Endothelial cell of umbilical vein (primary cell): ENCODE measurements at regions not wholly inside any gene's neighbourhood (a gene's known extent, or its start where the extent isn't known, plus 50 kb on each side); places are given as distances from the start of the nearest gene placed in this dataset.

Source experiments
- BruUV-seq: library from RNA; stranded (reverse); fragments of 400-500 nt; replicated peaks from 2 replicates; lab custom pipeline; 2021; lab: Mats Ljungman, UMichigan
- CTCF ChIA-PET: fragments of 300-600, 350-600 bp; sonication (Branson Sonifier 250); formaldehyde crosslinking; loops from one replicate; lab custom pipeline; 2021; ENCODE audit warnings: antibody characterized with exemption, inconsistent platforms; lab: Charles Lee
- POLR2A ChIA-PET: fragments of 300-600, 350-600 bp; sonication (Branson Sonifier 250); formaldehyde crosslinking; loops from one replicate; lab custom pipeline; 2021; ENCODE audit warnings: antibody characterized with exemption, inconsistent platforms; lab: Charles Lee
- DNase-seq: peaks from one replicate; pipeline ENCODE4 v3.0.0-alpha.2; 2011; ENCODE audit warnings: low read depth, low spot score
- FAIRE-seq: peaks from 2 replicates; lab custom pipeline; 2011; peaks lifted over from hg19 to GRCh38; lab: Jason Lieb, UNC
- H2AFZ ChIP-seq: 2 replicates; pipeline ENCODE4 v1.6.0; 2012; ENCODE audit warnings: low read depth, low read length, control low read depth, inconsistent platforms
- H3K27ac ChIP-seq: 2 replicates; pipeline ENCODE4 v1.5.1; 2011; ENCODE audit warnings: low read depth, mild to moderate bottlenecking, control low read depth, low read length, moderate library complexity; ENCODE audit not compliant: insufficient read depth
- H3K27me3 ChIP-seq, 2 experiments: 2 replicates each; pipeline versions ENCODE4 v1.6.0 to v1.6.1; 2011; ENCODE audit warnings: low read length in 2 of 2, mixed read lengths in 1 of 2; ENCODE audit not compliant: control insufficient read depth in 2 of 2, insufficient read depth in 2 of 2
- H3K36me3 ChIP-seq, 2 experiments: 2 replicates in 1 of 2; 3 replicates in 1 of 2; pipeline ENCODE4 v1.5.1; 2011; ENCODE audit warnings: low read length in 2 of 2, mild to moderate bottlenecking in 1 of 2, moderate library complexity in 1 of 2; ENCODE audit not compliant: control insufficient read depth in 2 of 2, insufficient read depth in 2 of 2; ENCODE audit errors: extremely low read depth in 1 of 2
- H3K4me1 ChIP-seq: 3 replicates; pipeline ENCODE4 v1.5.1; 2011; ENCODE audit warnings: mild to moderate bottlenecking, low read length; ENCODE audit not compliant: control insufficient read depth, insufficient read depth; ENCODE audit errors: extremely low read depth
- H3K4me2 ChIP-seq: 2 replicates; pipeline ENCODE4 v1.6.1; 2011; ENCODE audit warnings: low read length, control low read depth, mixed read lengths; ENCODE audit not compliant: insufficient read depth
- H3K4me3 ChIP-seq, 3 experiments: fragments of 200-600 bp in 1 of 3; sonication (generic), shearing (Covaris generic) in 1 of 3; replicated peaks in 1 of 3; 2 replicates each; pipeline ENCODE4 v1.5.1; 2011 to 2016; ENCODE audit warnings: control low read depth in 3 of 3, low read length in 3 of 3, mild to moderate bottlenecking in 2 of 3, inconsistent platforms in 1 of 3, low read depth in 1 of 3, moderate library complexity in 1 of 3; ENCODE audit not compliant: insufficient read depth in 1 of 3
- H3K79me2 ChIP-seq: 2 replicates; pipeline ENCODE4 v1.6.0; 2012; ENCODE audit warnings: low read length, inconsistent platforms; ENCODE audit not compliant: control insufficient read depth, insufficient read depth
- H3K9ac ChIP-seq: replicated peaks from 2 replicates; pipeline ENCODE3; 2011; ENCODE audit warnings: low read length, control low read depth; ENCODE audit not compliant: insufficient read depth; ENCODE audit errors: extremely low read depth
- H3K9me1 ChIP-seq: replicated peaks from 3 replicates; pipeline ENCODE4 v1.6.0; 2011; ENCODE audit warnings: mild to moderate bottlenecking, low read length; ENCODE audit not compliant: control insufficient read depth, insufficient read depth; ENCODE audit errors: extremely low read depth
- H3K9me3 ChIP-seq: replicated peaks from 2 replicates; pipeline ENCODE4 v1.5.1; 2012; ENCODE audit warnings: low read length, inconsistent platforms; ENCODE audit not compliant: control insufficient read depth, insufficient read depth
- H4K20me1 ChIP-seq: replicated peaks from 2 replicates; pipeline ENCODE3; 2011; ENCODE audit warnings: mild to moderate bottlenecking, low read length; ENCODE audit not compliant: control insufficient read depth, insufficient read depth; ENCODE audit errors: extremely low read depth
- EZH2 ChIP-seq: IDR thresholded peaks from 2 replicates; pipeline ENCODE4 v1.6.1; 2012; ENCODE audit warnings: borderline replicate concordance, low read depth, mild to moderate bottlenecking, moderate library complexity, low read length, inconsistent platforms; ENCODE audit not compliant: severe bottlenecking
- FOS ChIP-seq: IDR thresholded peaks from 2 replicates; pipeline ENCODE4 v1.6.1; 2011; ENCODE audit warnings: mild to moderate bottlenecking, low read length, moderate library complexity, borderline replicate concordance; ENCODE audit not compliant: insufficient read depth
- GATA2 ChIP-seq: IDR thresholded peaks from 2 replicates; pipeline ENCODE4 v1.7.0; 2011; ENCODE audit warnings: low read depth, mild to moderate bottlenecking, moderate library complexity, mixed read lengths, low read length; ENCODE audit not compliant: insufficient read length, insufficient read depth
- JUN ChIP-seq: IDR thresholded peaks from 2 replicates; pipeline ENCODE4 v1.6.1; 2011; ENCODE audit warnings: borderline replicate concordance, low read depth; ENCODE audit not compliant: insufficient read length, insufficient read depth
- POLR2AphosphoS5 ChIP-seq: IDR thresholded peaks from 2 replicates; pipeline ENCODE4 v1.6.1; 2012; ENCODE audit warnings: low read depth, mild to moderate bottlenecking, control low read depth, low read length, moderate library complexity; ENCODE audit not compliant: insufficient read depth
- dilution Hi-C: fragments of 300-500 bp; cut with MboI; formaldehyde crosslinking; loops from one replicate; pipeline ENCODE4 v1.15.0; 2019; ENCODE audit warnings: low sequenced_read_pairs; ENCODE audit not compliant: extremely low pct_ligation_motif_present
- intact Hi-C: fragments of 100-400 bp; cut with micrococcal nuclease; formaldehyde crosslinking; loops from one replicate; pipeline ENCODE4 v1.10.0; 2022
- TF ChIP-seq, protein P1 (sequence below): IDR thresholded peaks from 2 replicates; pipeline ENCODE4 v1.6.1; 2011; ENCODE audit not compliant: insufficient read depth, insufficient read length

DNA sequence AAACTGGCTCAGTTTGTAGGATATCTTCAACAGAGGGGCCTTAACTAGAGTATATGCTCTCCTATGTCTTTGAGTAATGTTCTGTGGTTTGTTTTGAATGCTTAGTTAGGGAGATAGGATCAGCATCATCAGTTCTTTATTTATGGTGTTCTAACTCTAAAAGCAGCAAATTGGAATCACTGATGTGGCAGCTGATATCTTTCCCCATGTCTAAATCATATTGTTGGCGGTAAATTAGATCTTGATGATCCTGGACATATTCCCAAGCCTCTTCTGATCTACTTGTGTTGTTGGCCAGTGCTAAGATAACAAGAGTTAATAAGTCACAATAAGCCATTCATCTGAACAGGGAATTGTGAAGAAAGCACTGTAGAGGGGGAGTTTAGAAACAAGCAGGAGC is 332.4 kb upstream of the DAB2 start:
- dilution Hi-C loops (no loop called here), intact Hi-C loops (no loop called here)
- H3K4me1 ChIP-seq: peaks cover 13% of the 10 kb centered on the region
- H3K36me3 ChIP-seq: no peaks in the 10 kb centered on the region
- no peak for DNase-seq
- H3K9me3 ChIP-seq: no peaks in the 10 kb centered on the region
- no peaks in the 10 kb centered on the region for H3K9me1 ChIP-seq
- H3K9ac ChIP-seq: no peak overlapping the region
- H4K20me1 ChIP-seq: no peaks in the 10 kb centered on the region
- CTCF ChIA-PET: no interaction called here
- FAIRE-seq: no peak
- no TSS peak for BruUV-seq
- no peaks in the 10 kb centered on the region for H3K79me2 ChIP-seq
- H2AFZ ChIP-seq: no peak overlapping the region
- no peak overlapping the region for H3K27ac ChIP-seq
- H3K4me2 ChIP-seq: no peak overlapping the region
- POLR2A ChIA-PET: no interaction called here
- TF ChIP-seq POLR2AphosphoS5 (no peak), EZH2 (no peak)
- no peak overlapping the region for H3K4me3 ChIP-seq
- H3K27me3 ChIP-seq: no peaks in the 10 kb centered on the region

DNA sequence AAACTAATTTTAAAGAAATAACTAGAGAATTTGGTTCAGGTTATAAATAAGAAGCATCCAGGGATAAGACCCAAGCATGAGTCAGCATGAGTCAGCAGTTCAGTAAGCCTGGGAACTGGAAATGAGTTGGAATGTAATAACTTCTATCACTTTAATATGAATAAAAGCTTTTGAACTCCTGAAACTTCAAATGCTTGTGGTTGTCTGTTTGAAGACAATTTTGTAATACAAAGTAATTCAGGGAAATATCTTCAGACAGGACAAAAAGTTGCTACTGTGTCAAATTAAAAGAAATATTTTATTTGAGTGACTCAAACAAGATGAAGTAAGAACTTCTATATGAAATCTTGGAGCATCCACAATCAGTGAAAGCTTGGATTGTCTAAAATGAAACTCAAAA is 331.2 kb upstream of the DAB2 start:
- no TSS peak for BruUV-seq
- Histone ChIP-seq H3K4me1 (peaks cover 13% of the 10 kb centered on the region), H4K20me1 (no peaks in the 10 kb centered on the region), H3K4me3 (no peak overlapping the region), H2AFZ (no peak overlapping the region), H3K79me2 (no peaks in the 10 kb centered on the region), H3K27me3 (no peaks in the 10 kb centered on the region), H3K36me3 (no peaks in the 10 kb centered on the region), H3K4me2 (no peak overlapping the region), H3K9me1 (no peaks in the 10 kb centered on the region), H3K9ac (no peak overlapping the region), H3K27ac (peak overlapping the region; percentile 58), H3K9me3 (no peaks in the 10 kb centered on the region)
- ChIA-PET CTCF (interaction anchor here (0.9 to 1.1 kb wide), 3 partner anchors 9 to 137 kb away, joined by 3 to 4 read pairs (median 4); no protein-coding TSS in a partner anchor), POLR2A (no interaction called here)
- DNase-seq: peak; percentile 80
- dilution Hi-C loops (no loop called here), intact Hi-C loops (no loop called here)
- TF ChIP-seq, protein P1, sequence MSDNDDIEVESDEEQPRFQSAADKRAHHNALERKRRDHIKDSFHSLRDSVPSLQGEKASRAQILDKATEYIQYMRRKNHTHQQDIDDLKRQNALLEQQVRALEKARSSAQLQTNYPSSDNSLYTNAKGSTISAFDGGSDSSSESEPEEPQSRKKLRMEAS: no peak
- TF ChIP-seq GATA2 (no peak), FOS (peak; percentile 88), JUN (peak; percentile 86)
- FAIRE-seq: no peak
